HepG2 (cell line): ENCODE measurements at regions not wholly inside any gene's neighbourhood (a gene's known extent, or its start where the extent isn't known, plus 50 kb on each side); places are given as distances from the start of the nearest gene placed in this dataset.

Source experiments
- ATAC-seq: fragments of 200-7000 bp; cut with Tn5 transposase; 3 replicates; pipeline ENCODE4 v1.9.1; 2020; ENCODE audit warnings: mild to moderate bottlenecking, moderate library complexity
- BruUV-seq: library from RNA; stranded (reverse); fragments of 400-500 nt; replicated peaks from 2 replicates; lab custom pipeline; 2021; lab: Mats Ljungman, UMichigan
- CTCF ChIA-PET: fragments of 300-600 bp; formaldehyde crosslinking; extraction: SDS; loops from one replicate; lab custom pipeline; 2021; ENCODE audit warnings: low total read pairs, inconsistent platforms, low intra/inter-chr PET ratio; lab: Yijun Ruan, JAX
- POLR2A ChIA-PET: fragments of 350-600 bp; sonication (Branson Sonifier 250); formaldehyde crosslinking; loops from one replicate; lab custom pipeline; 2020; ENCODE audit warnings: antibody characterized with exemption, inconsistent platforms; lab: Yijun Ruan, JAX
- DNase-seq: peaks from one replicate; pipeline ENCODE4 v3.0.0-alpha.2; 2015; ENCODE audit warnings: low spot score
- FAIRE-seq: peaks from 3 replicates; lab custom pipeline; 2011; peaks lifted over from hg19 to GRCh38; lab: Jason Lieb, UNC
- H2AFZ ChIP-seq: one replicate; pipeline ENCODE4 v1.6.1; 2011; ENCODE audit warnings: low read length, inconsistent platforms
- H3K27ac ChIP-seq: fragments of 300-600 bp; 3 replicates; pipeline ENCODE4 v1.8.0; 2011; ENCODE audit warnings: mixed run types, mild to moderate bottlenecking, mixed read lengths, low read length, inconsistent platforms; ENCODE audit not compliant: insufficient read depth; ENCODE audit errors: extremely low read length
- H3K27me3 ChIP-seq, 2 experiments: fragments of 200-600 bp in 1 of 2; 2 replicates in 1 of 2; 3 replicates in 1 of 2; pipeline versions ENCODE4 v1.6.0 to v1.8.0; 2011; ENCODE audit warnings: low read length in 2 of 2, mild to moderate bottlenecking in 2 of 2, moderate library complexity in 2 of 2, inconsistent platforms in 1 of 2; ENCODE audit not compliant: insufficient read depth in 2 of 2, control insufficient read depth in 1 of 2
- H3K36me3 ChIP-seq, 2 experiments: fragments of 200-600 bp in 1 of 2; replicated peaks in 1 of 2; 2 replicates in 1 of 2; 3 replicates in 1 of 2; pipeline versions ENCODE4 v1.5.1 to v1.8.0; 2011; ENCODE audit warnings: low read length in 2 of 2, inconsistent platforms in 1 of 2; ENCODE audit not compliant: insufficient read depth in 2 of 2, control insufficient read depth in 1 of 2
- H3K4me1 ChIP-seq: 2 replicates; pipeline ENCODE4 v1.5.1; 2012; ENCODE audit warnings: low read length, inconsistent platforms; ENCODE audit not compliant: insufficient read depth
- H3K4me2 ChIP-seq: 2 replicates; pipeline ENCODE4 v1.6.0; 2011; ENCODE audit warnings: low read depth, low read length, inconsistent platforms
- H3K4me3 ChIP-seq, 3 experiments: fragments of 200-600 bp in 1 of 3; sonication (generic), shearing (Covaris generic) in 1 of 3; replicated peaks in 1 of 3; 2 replicates each; pipeline ENCODE4 v1.5.1; 2011 to 2016; ENCODE audit warnings: low read length in 3 of 3, inconsistent platforms in 2 of 3, low read depth in 2 of 3, mild to moderate bottlenecking in 2 of 3, control low read depth in 1 of 3, mixed read lengths in 1 of 3; ENCODE audit not compliant: insufficient read depth in 1 of 3
- H3K79me2 ChIP-seq: one replicate; pipeline ENCODE4 v1.6.1; 2011; ENCODE audit warnings: low read length, inconsistent platforms; ENCODE audit not compliant: insufficient read depth
- H3K9ac ChIP-seq: 2 replicates; pipeline ENCODE4 v1.6.0; 2011; ENCODE audit warnings: mild to moderate bottlenecking, low read depth, low read length, inconsistent platforms; ENCODE audit not compliant: insufficient read depth
- H3K9me3 ChIP-seq: 2 replicates; pipeline ENCODE4 v1.5.1; 2012; ENCODE audit warnings: mild to moderate bottlenecking, low read length
- H4K20me1 ChIP-seq: 2 replicates; pipeline ENCODE4 v1.6.0; 2011; ENCODE audit warnings: inconsistent platforms, mild to moderate bottlenecking, low read length, moderate library complexity; ENCODE audit not compliant: insufficient read depth
- DPF2 ChIP-seq: sonication (generic); formaldehyde crosslinking; IDR thresholded peaks from 2 replicates; pipeline ENCODE4 v1.4.0; 2020; ENCODE audit warnings: mild to moderate bottlenecking, low read depth, missing genetic modification reagents, borderline replicate concordance
- EHMT2 ChIP-seq: fragments of 200-600 bp; sonication (generic); IDR thresholded peaks from 2 replicates; pipeline ENCODE4 v1.7.0; 2017; ENCODE audit warnings: antibody characterized with exemption, low read depth, low read length, borderline replicate concordance
- ZFY ChIP-seq: sonication (generic); formaldehyde crosslinking; IDR thresholded peaks from 2 replicates; pipeline ENCODE4 v1.4.0; 2020; ENCODE audit warnings: missing genetic modification reagents
- ZNF263 ChIP-seq: sonication (generic); formaldehyde crosslinking; IDR thresholded peaks from 2 replicates; pipeline ENCODE4 v1.4.0; 2020; ENCODE audit warnings: missing genetic modification reagents
- in situ Hi-C: cut with HindIII; loops from 2 replicates; pipeline ENCODE4 v1.10.0; 2017; ENCODE audit warnings: low pct_unique_long_range_greater_than_20kb; ENCODE audit not compliant: extremely low pct_ligation_motif_present
- intact Hi-C: fragments of 100-400 bp; cut with micrococcal nuclease; formaldehyde crosslinking; loops from one replicate; pipeline ENCODE4 v1.10.0; 2022; ENCODE audit not compliant: unreplicated experiment
- TF ChIP-seq, protein P1 (sequence below): sonication (generic); formaldehyde crosslinking; IDR thresholded peaks from 2 replicates; pipeline ENCODE4 v1.5.1; 2020; ENCODE audit warnings: missing genetic modification reagents, mild to moderate bottlenecking, borderline replicate concordance
- TF ChIP-seq, protein P2 (sequence below): sonication (generic); formaldehyde crosslinking; IDR thresholded peaks from 2 replicates; pipeline ENCODE4 v1.8.0; 2022; ENCODE audit warnings: mild to moderate bottlenecking, missing genetic modification reagents, moderate library complexity
- TF ChIP-seq, protein P3 (sequence below): sonication (generic); formaldehyde crosslinking; IDR thresholded peaks from 2 replicates; pipeline ENCODE4 v1.4.0; 2020; ENCODE audit warnings: missing genetic modification reagents

DNA sequence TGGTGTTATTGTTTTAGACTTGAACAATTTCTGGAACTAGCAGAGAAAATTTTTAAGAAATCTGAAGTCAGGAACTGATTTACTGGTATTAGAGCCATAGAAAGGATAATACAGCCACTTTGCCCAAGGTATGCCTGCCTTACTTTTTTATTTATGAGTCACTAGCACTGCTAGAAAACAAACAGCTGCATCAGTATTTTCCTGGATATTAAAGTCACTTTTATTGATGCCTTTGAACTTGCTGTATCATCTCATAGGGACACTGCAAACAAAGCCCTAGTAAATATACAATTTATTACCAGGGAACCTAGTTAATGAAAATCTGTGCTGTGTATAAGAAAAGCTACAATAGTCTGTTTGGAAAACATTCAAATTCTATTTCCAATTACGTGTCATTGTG lies 490.8 kb upstream of the TMPRSS15 start (continued):
- TF ChIP-seq, protein P1, sequence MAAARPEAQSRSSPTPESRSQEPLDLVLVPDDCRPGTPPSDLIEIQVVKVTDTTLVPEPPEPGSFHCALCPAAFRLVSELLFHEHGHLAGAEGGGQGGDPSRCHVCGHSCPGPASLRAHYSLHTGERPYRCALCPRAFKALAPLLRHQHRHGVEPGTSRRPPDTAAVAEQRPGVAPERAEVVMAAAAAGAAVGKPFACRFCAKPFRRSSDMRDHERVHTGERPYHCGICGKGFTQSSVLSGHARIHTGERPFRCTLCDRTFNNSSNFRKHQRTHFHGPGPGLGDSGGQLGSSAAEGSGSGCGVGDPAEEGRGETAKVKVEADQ (CRISPR knock-in tag): no peak
- TF ChIP-seq, protein P2, sequence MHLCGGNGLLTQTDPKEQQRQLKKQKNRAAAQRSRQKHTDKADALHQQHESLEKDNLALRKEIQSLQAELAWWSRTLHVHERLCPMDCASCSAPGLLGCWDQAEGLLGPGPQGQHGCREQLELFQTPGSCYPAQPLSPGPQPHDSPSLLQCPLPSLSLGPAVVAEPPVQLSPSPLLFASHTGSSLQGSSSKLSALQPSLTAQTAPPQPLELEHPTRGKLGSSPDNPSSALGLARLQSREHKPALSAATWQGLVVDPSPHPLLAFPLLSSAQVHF (CRISPR knock-in tag): no peak
- no peak for TF ChIP-seq ZNF263 (CRISPR knock-in tag)
- TF ChIP-seq, all 625 proteins: peak for 0

- no peak for ATAC-seq
- Histone ChIP-seq H3K4me3 (no peak overlapping the region), H3K9me3 (peaks cover 76% of the 10 kb centered on the region), H3K4me2 (no peak overlapping the region), H3K9ac (no peak overlapping the region), H3K36me3 (no peaks in the 10 kb centered on the region), H2AFZ (no peak overlapping the region), H3K79me2 (no peaks in the 10 kb centered on the region), H3K4me1 (no peaks in the 10 kb centered on the region), H4K20me1 (no peaks in the 10 kb centered on the region), H3K27ac (no peak overlapping the region), H3K27me3 (no peaks in the 10 kb centered on the region)
- TF ChIP-seq ZFY (CRISPR knock-in tag) (no peak), EHMT2 (no peak), DPF2 (CRISPR knock-in tag) (no peak)
- TF ChIP-seq, protein P3, sequence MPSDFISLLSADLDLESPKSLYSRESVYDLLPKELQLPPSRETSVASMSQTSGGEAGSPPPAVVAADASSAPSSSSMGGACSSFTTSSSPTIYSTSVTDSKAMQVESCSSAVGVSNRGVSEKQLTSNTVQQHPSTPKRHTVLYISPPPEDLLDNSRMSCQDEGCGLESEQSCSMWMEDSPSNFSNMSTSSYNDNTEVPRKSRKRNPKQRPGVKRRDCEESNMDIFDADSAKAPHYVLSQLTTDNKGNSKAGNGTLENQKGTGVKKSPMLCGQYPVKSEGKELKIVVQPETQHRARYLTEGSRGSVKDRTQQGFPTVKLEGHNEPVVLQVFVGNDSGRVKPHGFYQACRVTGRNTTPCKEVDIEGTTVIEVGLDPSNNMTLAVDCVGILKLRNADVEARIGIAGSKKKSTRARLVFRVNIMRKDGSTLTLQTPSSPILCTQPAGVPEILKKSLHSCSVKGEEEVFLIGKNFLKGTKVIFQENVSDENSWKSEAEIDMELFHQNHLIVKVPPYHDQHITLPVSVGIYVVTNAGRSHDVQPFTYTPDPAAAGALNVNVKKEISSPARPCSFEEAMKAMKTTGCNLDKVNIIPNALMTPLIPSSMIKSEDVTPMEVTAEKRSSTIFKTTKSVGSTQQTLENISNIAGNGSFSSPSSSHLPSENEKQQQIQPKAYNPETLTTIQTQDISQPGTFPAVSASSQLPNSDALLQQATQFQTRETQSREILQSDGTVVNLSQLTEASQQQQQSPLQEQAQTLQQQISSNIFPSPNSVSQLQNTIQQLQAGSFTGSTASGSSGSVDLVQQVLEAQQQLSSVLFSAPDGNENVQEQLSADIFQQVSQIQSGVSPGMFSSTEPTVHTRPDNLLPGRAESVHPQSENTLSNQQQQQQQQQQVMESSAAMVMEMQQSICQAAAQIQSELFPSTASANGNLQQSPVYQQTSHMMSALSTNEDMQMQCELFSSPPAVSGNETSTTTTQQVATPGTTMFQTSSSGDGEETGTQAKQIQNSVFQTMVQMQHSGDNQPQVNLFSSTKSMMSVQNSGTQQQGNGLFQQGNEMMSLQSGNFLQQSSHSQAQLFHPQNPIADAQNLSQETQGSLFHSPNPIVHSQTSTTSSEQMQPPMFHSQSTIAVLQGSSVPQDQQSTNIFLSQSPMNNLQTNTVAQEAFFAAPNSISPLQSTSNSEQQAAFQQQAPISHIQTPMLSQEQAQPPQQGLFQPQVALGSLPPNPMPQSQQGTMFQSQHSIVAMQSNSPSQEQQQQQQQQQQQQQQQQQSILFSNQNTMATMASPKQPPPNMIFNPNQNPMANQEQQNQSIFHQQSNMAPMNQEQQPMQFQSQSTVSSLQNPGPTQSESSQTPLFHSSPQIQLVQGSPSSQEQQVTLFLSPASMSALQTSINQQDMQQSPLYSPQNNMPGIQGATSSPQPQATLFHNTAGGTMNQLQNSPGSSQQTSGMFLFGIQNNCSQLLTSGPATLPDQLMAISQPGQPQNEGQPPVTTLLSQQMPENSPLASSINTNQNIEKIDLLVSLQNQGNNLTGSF: no peak
- ChIA-PET POLR2A (no interaction called here), CTCF (no interaction called here)
- no TSS peak for BruUV-seq
- DNase-seq: no peak
- intact Hi-C loops (no loop called here), in situ Hi-C loops (no loop called here)
- no peak for FAIRE-seq
Measured at GRCh38 chr21:18899261-18899660, 495.7 kb upstream of the TMPRSS15 start.
